ENCODE measurements at regions not wholly inside any gene's neighbourhood (a gene's known extent, or its start where the extent isn't known, plus 50 kb on each side); places are given as distances from the start of the nearest gene placed in this dataset.

GRCh38 chr2:226364217-226364616 lies 435.4 kb downstream of the IRS1 start:
- Histone ChIP-seq H3K27ac (no peak overlapping the region), H3K4me3 (no peak overlapping the region)
- no peak for TF ChIP-seq CTCF (IDR thresholded peaks at IDR 0.05)
- DNase-seq (ENCODE audit: low spot score) = no peak

GRCh38 chr2:226362980-226363379 lies 436.6 kb downstream of the IRS1 start:
- H3K4me3 ChIP-seq = no peak overlapping the region
- no peak for DNase-seq (ENCODE audit: low spot score)
- no peak overlapping the region for H3K27ac ChIP-seq
- TF ChIP-seq CTCF (IDR thresholded peaks at IDR 0.05) = no peak

- Histone ChIP-seq H3K4me3 (no peak overlapping the region), H3K27ac (no peak overlapping the region)
- no peak for TF ChIP-seq CTCF (IDR thresholded peaks at IDR 0.05)
- no peak for DNase-seq (ENCODE audit: low spot score)
Observed at GRCh38 chr2:226360658-226361057, 439.0 kb downstream of the IRS1 start.

GRCh38 chr2:226358688-226359087 lies 440.9 kb downstream of the IRS1 start:
- DNase-seq (ENCODE audit: low spot score) = no peak
- H3K27ac ChIP-seq = no peak overlapping the region
- no peak overlapping the region for H3K4me3 ChIP-seq
- no peak for TF ChIP-seq CTCF (IDR thresholded peaks at IDR 0.05)

- no peak for DNase-seq (ENCODE audit: low spot score)
- no peak overlapping the region for H3K4me3 ChIP-seq
- no peak for TF ChIP-seq CTCF (IDR thresholded peaks at IDR 0.05)
Observed at GRCh38 chr2:226357816-226358215, 441.8 kb downstream of the IRS1 start.

GRCh38 chr2:226355600-226355999 lies 444.0 kb downstream of the IRS1 start:
- no peak overlapping the region for H3K4me3 ChIP-seq
- DNase-seq (ENCODE audit: low spot score) = no peak
- TF ChIP-seq CTCF (IDR thresholded peaks at IDR 0.05) = no peak
- H3K27ac ChIP-seq = no peak overlapping the region

More at GRCh38 chr2:226357816-226358215, 441.8 kb downstream of the IRS1 start:
- H3K27ac ChIP-seq = no peak overlapping the region

GRCh38 chr2:226354434-226354833 lies 445.2 kb downstream of the IRS1 start:
- no peak for TF ChIP-seq CTCF (IDR thresholded peaks at IDR 0.05)
- H3K27ac ChIP-seq = no peak overlapping the region
- no peak for DNase-seq (ENCODE audit: low spot score)
- H3K4me3 ChIP-seq = no peak overlapping the region

All from coronary artery (tissue), 2 donors.